K562 (cell line): ENCODE measurements at regions not wholly inside any gene's neighbourhood (a gene's known extent, or its start where the extent isn't known, plus 50 kb on each side); places are given as distances from the start of the nearest gene placed in this dataset.
A peak's percentile ranks its signal among the peaks of the same experiment; 100 is the strongest.

Source experiments
- ATAC-seq: fragments of 200-7000 bp; cut with Tn5 transposase; 3 replicates; pipeline ENCODE4 v1.9.1; 2020; ENCODE audit warnings: moderate library complexity
- BruUV-seq: library from RNA; stranded (reverse); fragments of 400-500 nt; replicated peaks from 2 replicates; lab custom pipeline; 2021; lab: Mats Ljungman, UMichigan
- CTCF ChIA-PET: fragments of 300-600 bp; formaldehyde crosslinking; extraction: SDS; loops from one replicate; lab custom pipeline; 2021; ENCODE audit warnings: low intra/inter-chr PET ratio; lab: Yijun Ruan, JAX
- POLR2A ChIA-PET: fragments of 300-600, 350-650 bp; sonication (Branson Sonifier 250); formaldehyde crosslinking; extraction: SDS; loops from one replicate; lab custom pipeline; 2021; ENCODE audit warnings: antibody characterized with exemption, inconsistent platforms; lab: Yijun Ruan, JAX
- DNase-seq, 4 experiments: peaks; one replicate each; pipeline versions ENCODE4 v3.0.0 to v3.0.0-alpha.2; 2011 to 2018; ENCODE audit warnings: low spot score in 3 of 4, mixed read lengths in 3 of 4; ENCODE audit errors: extremely low read depth in 1 of 4
- FAIRE-seq: peaks from 2 replicates; lab custom pipeline; 2011; peaks lifted over from hg19 to GRCh38; lab: Jason Lieb, UNC
- H2AFZ ChIP-seq: 2 replicates; pipeline ENCODE4 v1.6.0; 2011; ENCODE audit warnings: low read depth, low read length, control low read depth, inconsistent platforms
- H3K27ac ChIP-seq: fragments of 200-600 bp; 3 replicates; pipeline ENCODE4 v1.8.0; 2011; ENCODE audit warnings: low read depth, mild to moderate bottlenecking, control low read depth, inconsistent platforms, low read length, moderate library complexity, mixed read lengths; ENCODE audit errors: extremely low read depth
- H3K27me3 ChIP-seq, 2 experiments: fragments of 300-600 bp in 1 of 2; 2 replicates in 1 of 2; 3 replicates in 1 of 2; pipeline versions ENCODE4 v1.6.0 to v1.8.0; 2011; ENCODE audit warnings: inconsistent platforms in 2 of 2, low read length in 2 of 2, mild to moderate bottlenecking in 1 of 2, mixed read lengths in 1 of 2, moderate library complexity in 1 of 2; ENCODE audit not compliant: control insufficient read depth in 2 of 2, insufficient read depth in 2 of 2
- H3K36me3 ChIP-seq: fragments of 300-600 bp; 3 replicates; pipeline ENCODE4 v1.8.0; 2011; ENCODE audit warnings: mild to moderate bottlenecking, low read length, inconsistent platforms; ENCODE audit not compliant: control insufficient read depth, insufficient read depth
- H3K4me1 ChIP-seq, 2 experiments: fragments of 200-600 bp in 1 of 2; replicated peaks in 1 of 2; 2 replicates in 1 of 2; 3 replicates in 1 of 2; pipeline versions ENCODE4 v1.5.1 to v1.8.0; 2011; ENCODE audit warnings: inconsistent platforms in 2 of 2, low read length in 2 of 2, mild to moderate bottlenecking in 1 of 2, mixed read lengths in 1 of 2, moderate library complexity in 1 of 2; ENCODE audit not compliant: control insufficient read depth in 2 of 2, insufficient read depth in 2 of 2
- H3K4me2 ChIP-seq: 2 replicates; pipeline ENCODE4 v1.6.1; 2011; ENCODE audit warnings: low read length, control low read depth, inconsistent platforms, mixed read lengths; ENCODE audit not compliant: insufficient read depth
- H3K4me3 ChIP-seq: fragments of 200-600 bp; sonication (generic), shearing (Covaris generic); 2 replicates; pipeline ENCODE4 v1.5.1; 2016; ENCODE audit warnings: control low read depth, inconsistent platforms
- H3K79me2 ChIP-seq: fragments of 200-600 bp; 3 replicates; pipeline ENCODE4 v1.8.0; 2011; ENCODE audit warnings: low read length, inconsistent platforms; ENCODE audit not compliant: control insufficient read depth, insufficient read depth
- H3K9ac ChIP-seq, 2 experiments: 2 replicates each; pipeline versions ENCODE4 v1.6.0 to v1.6.1; 2011; ENCODE audit warnings: low read depth in 2 of 2, low read length in 2 of 2, control low read depth in 1 of 2, inconsistent platforms in 1 of 2, mild to moderate bottlenecking in 1 of 2, mixed read lengths in 1 of 2; ENCODE audit not compliant: insufficient read depth in 1 of 2
- H3K9me1 ChIP-seq: one replicate; pipeline ENCODE4 v1.6.0; 2011; ENCODE audit warnings: inconsistent platforms, mild to moderate bottlenecking, low read length, moderate library complexity; ENCODE audit not compliant: control insufficient read depth, insufficient read depth
- H3K9me3 ChIP-seq: replicated peaks from 2 replicates; pipeline ENCODE4 v1.5.1; 2011; ENCODE audit warnings: low read depth, low read length, inconsistent platforms; ENCODE audit not compliant: control insufficient read depth, insufficient read depth
- H4K20me1 ChIP-seq: replicated peaks from 2 replicates; pipeline ENCODE4 v1.6.1; 2011; ENCODE audit warnings: low read length, inconsistent platforms, mixed read lengths; ENCODE audit not compliant: control insufficient read depth, insufficient read depth
- CREB1 ChIP-seq, 2 experiments: sonication (generic) in 1 of 2; formaldehyde crosslinking in 1 of 2; IDR thresholded peaks; 2 replicates each; pipeline versions ENCODE4 v1.6.1 to v1.8.0; 2012 to 2022; ENCODE audit warnings: inconsistent platforms in 1 of 2, mild to moderate bottlenecking in 1 of 2, missing genetic modification reagents in 1 of 2, moderate library complexity in 1 of 2
- MAFF ChIP-seq: IDR thresholded peaks from 2 replicates; pipeline ENCODE4 v1.6.1; 2012; ENCODE audit warnings: low read length, improper control_type of control experiment
- NONO ChIP-seq, 2 experiments: fragments of 200-400 bp in 1 of 2; fragments of 450-650 bp in 1 of 2; formaldehyde crosslinking in 1 of 2; IDR thresholded peaks; 2 replicates each; pipeline ENCODE4 v1.6.1; 2017; ENCODE audit warnings: low read depth in 2 of 2, mild to moderate bottlenecking in 2 of 2, moderate library complexity in 2 of 2, low read length in 1 of 2
- TSC22D4 ChIP-seq: fragments of 450-650 bp; IDR thresholded peaks from 2 replicates; pipeline ENCODE4 v1.6.1; 2016; ENCODE audit warnings: missing genetic modification characterization, missing biosample characterization, control low read depth
- ZNF316 ChIP-seq: fragments of 450-650 bp; IDR thresholded peaks from 2 replicates; pipeline ENCODE4 v1.6.1; 2016
- in situ Hi-C: fragments of 300-500 bp; cut with MboI; formaldehyde crosslinking; loops from 4 replicates; pipeline ENCODE4 v1.15.0; 2018; ENCODE audit warnings: inconsistent platforms, mixed read lengths
- intact Hi-C: fragments of 100-400 bp; cut with micrococcal nuclease; formaldehyde crosslinking; loops from 2 replicates; pipeline ENCODE4 v1.14.2; 2022
- TF ChIP-seq, protein P1 (sequence below): fragments of 450-650 bp; formaldehyde crosslinking; IDR thresholded peaks from 2 replicates; pipeline ENCODE4 v1.4.0; 2022; ENCODE audit warnings: missing genetic modification characterization

DNA sequence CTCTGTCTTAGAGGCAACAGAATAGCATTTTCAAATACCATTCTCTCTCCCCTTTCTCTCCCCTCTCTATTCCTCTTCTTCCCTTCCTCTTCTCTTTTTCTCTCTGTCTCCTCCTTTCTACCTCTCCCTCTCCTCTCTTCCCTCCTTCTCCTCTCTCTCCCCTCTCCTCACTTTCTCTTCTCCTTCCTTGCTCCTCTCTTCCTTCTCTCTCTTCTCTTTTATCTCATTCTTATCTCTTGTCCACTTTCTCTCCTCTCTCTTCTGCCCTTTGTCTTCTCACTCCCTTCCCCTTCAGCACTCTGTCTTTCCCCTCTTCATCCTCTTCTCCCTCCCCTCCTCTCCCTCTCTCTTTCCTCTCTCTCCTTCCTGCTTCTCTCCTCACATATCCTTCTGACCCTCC, 2265.8 kb upstream of the TENM3 start:
- FAIRE-seq (no peak), DNase-seq (no peak), ATAC-seq (no peak)
- Histone ChIP-seq H3K4me3 (no peak overlapping the region), H3K4me2 (no peak overlapping the region), H4K20me1 (no peaks in the 10 kb centered on the region), H3K27me3 (no peaks in the 10 kb centered on the region), H3K9me1 (no peaks in the 10 kb centered on the region), H3K4me1 (no peaks in the 10 kb centered on the region), H3K36me3 (no peaks in the 10 kb centered on the region), H3K27ac (no peak overlapping the region), H3K9ac (no peak overlapping the region), H3K79me2 (no peaks in the 10 kb centered on the region), H3K9me3 (no peaks in the 10 kb centered on the region), H2AFZ (no peak overlapping the region)
- TF ChIP-seq NONO (IDR thresholded peaks at IDR 0.05; ENCODE audit: low read depth in 2 of 2, low read length in 1 of 2): no peak
- no peak for TF ChIP-seq TSC22D4 (tag)
- in situ Hi-C loops: no loop called here
- ChIA-PET POLR2A (no interaction called here), CTCF (no interaction called here)
- BruUV-seq: no TSS peak
- intact Hi-C loops: no loop called here

DNA sequence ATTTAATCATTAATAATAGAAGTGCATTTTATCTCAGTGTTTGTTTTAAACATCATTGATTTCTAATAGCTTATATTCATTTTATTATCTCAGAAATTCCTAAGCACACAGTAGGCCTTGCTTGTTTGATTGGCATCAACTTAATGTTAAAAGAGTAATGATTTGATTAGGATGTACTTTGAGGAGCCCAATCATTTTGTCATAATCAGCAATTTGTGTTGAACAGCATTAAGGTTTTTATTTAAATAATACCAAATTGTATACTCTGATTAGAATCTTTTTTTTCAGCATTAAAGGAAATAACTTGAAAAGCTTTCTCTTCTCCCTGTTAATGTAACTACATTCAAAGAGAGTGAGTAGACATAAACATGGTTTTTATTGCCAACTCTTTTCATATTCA, 2262.0 kb upstream of the TENM3 start:
- Histone ChIP-seq H3K4me3 (no peak overlapping the region), H3K9ac (no peak overlapping the region), H3K9me1 (no peaks in the 10 kb centered on the region), H3K27ac (no peak overlapping the region), H3K79me2 (no peaks in the 10 kb centered on the region), H3K4me1 (no peaks in the 10 kb centered on the region), H3K36me3 (no peaks in the 10 kb centered on the region), H3K27me3 (no peaks in the 10 kb centered on the region), H4K20me1 (no peaks in the 10 kb centered on the region), H2AFZ (no peak overlapping the region), H3K9me3 (no peaks in the 10 kb centered on the region), H3K4me2 (no peak overlapping the region)
- POLR2A ChIA-PET: no interaction called here
- ATAC-seq (no peak), FAIRE-seq (no peak), DNase-seq (no peak)
- in situ Hi-C loops (no loop called here), intact Hi-C loops (no loop called here)
- TF ChIP-seq MAFF (peak; percentile 46), CREB1 (IDR thresholded peaks at IDR 0.05) (no peak), CREB1 (CRISPR knock-in tag; IDR thresholded peaks at IDR 0.05) (no peak), ZNF316 (peak; percentile 46)
- TF ChIP-seq, protein P1, sequence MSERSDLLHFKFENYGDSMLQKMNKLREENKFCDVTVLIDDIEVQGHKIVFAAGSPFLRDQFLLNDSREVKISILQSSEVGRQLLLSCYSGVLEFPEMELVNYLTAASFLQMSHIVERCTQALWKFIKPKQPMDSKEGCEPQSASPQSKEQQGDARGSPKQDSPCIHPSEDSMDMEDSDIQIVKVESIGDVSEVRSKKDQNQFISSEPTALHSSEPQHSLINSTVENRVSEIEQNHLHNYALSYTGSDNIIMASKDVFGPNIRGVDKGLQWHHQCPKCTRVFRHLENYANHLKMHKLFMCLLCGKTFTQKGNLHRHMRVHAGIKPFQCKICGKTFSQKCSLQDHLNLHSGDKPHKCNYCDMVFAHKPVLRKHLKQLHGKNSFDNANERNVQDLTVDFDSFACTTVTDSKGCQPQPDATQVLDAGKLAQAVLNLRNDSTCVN (CRISPR knock-in tag): no peak
- CTCF ChIA-PET: no interaction called here
- BruUV-seq: no TSS peak
